ENCODE measurements at regions not wholly inside any gene's neighbourhood (a gene's known extent, or its start where the extent isn't known, plus 50 kb on each side); places are given as distances from the start of the nearest gene placed in this dataset.

GRCh38 chr18:61699397-61700110, 193.3 kb downstream of the RNF152 start:
- TF ChIP-seq CSRNP3 (CRISPR knock-in tag; IDR thresholded peaks at IDR 0.05) = no peak
- TF ChIP-seq TSHZ2 (CRISPR knock-in tag; IDR thresholded peaks at IDR 0.05) = no peak
- no peak for TF ChIP-seq RARB (CRISPR knock-in tag; IDR thresholded peaks at IDR 0.05)
- no peak for TF ChIP-seq TCF4 (CRISPR knock-in tag; IDR thresholded peaks at IDR 0.05; ENCODE audit: borderline replicate concordance)
